Spleen (tissue), 11 donors: ENCODE measurements at regions not wholly inside any gene's neighbourhood (a gene's known extent, or its start where the extent isn't known, plus 50 kb on each side); places are given as distances from the start of the nearest gene placed in this dataset.

Experiments
- DNase-seq: peaks from one replicate; pipeline ENCODE4 v3.0.0-alpha.2; 2020
- H3K27ac ChIP-seq, 8 donors: fragments of 200-600 bp; sonication (generic) in 7 of 8; 1 replicate in 4 of 8; 2 replicates in 4 of 8; pipeline versions ENCODE4 v1.5.0 to v1.8.0; 2016 to 2021; ENCODE audit warnings: inconsistent platforms in 4 of 8, mild to moderate bottlenecking in 4 of 8, moderate library complexity in 1 of 8
- H3K27me3 ChIP-seq, 7 donors: fragments of 200-600 bp; sonication (generic) in 6 of 7; replicated peaks in 1 of 7; 1 replicate in 4 of 7; 2 replicates in 3 of 7; pipeline versions ENCODE4 v1.5.0 to v1.8.0; 2016 to 2021; ENCODE audit warnings: inconsistent platforms in 3 of 7, mild to moderate bottlenecking in 1 of 7
- H3K36me3 ChIP-seq, 6 donors: fragments of 200-600 bp; sonication (generic) in 5 of 6; 1 replicate in 4 of 6; 2 replicates in 2 of 6; pipeline versions ENCODE4 v1.5.0 to v1.8.0; 2016 to 2021; ENCODE audit warnings: inconsistent platforms in 2 of 6
- H3K4me1 ChIP-seq, 6 donors: fragments of 200-600 bp; sonication (generic) in 5 of 6; 1 replicate in 3 of 6; 2 replicates in 3 of 6; pipeline versions ENCODE4 v1.5.0 to v1.8.0; 2016 to 2021; ENCODE audit warnings: inconsistent platforms in 3 of 6
- H3K4me3 ChIP-seq, 8 donors: fragments of 200-600 bp; sonication (generic) in 7 of 8; 1 replicate in 4 of 8; 2 replicates in 4 of 8; pipeline versions ENCODE4 v1.5.0 to v1.8.0; 2016 to 2021; ENCODE audit warnings: inconsistent platforms in 4 of 8, mild to moderate bottlenecking in 4 of 8, moderate library complexity in 2 of 8
- H3K9me3 ChIP-seq, 8 donors: fragments of 200-600 bp; sonication (generic) in 7 of 8; 1 replicate in 4 of 8; 2 replicates in 4 of 8; pipeline versions ENCODE4 v1.5.0 to v1.8.0; 2016 to 2021; ENCODE audit warnings: inconsistent platforms in 4 of 8
- CTCF ChIP-seq, 11 experiments: fragments of 200-600 bp in 7 of 11; fragments of 450-650 bp in 4 of 11; sonication (generic) in 4 of 11; IDR thresholded peaks in 8 of 11; conservative IDR thresholded peaks in 3 of 11; 1 replicate in 7 of 11; 2 replicates in 4 of 11; pipeline versions ENCODE4 v1.4.0 to v1.8.0; 2016 to 2021; ENCODE audit warnings: antibody characterized with exemption in 11 of 11, inconsistent platforms in 4 of 11, mild to moderate bottlenecking in 1 of 11
- POLR2A ChIP-seq, 3 donors: fragments of 450-650 bp; IDR thresholded peaks; one replicate each; pipeline ENCODE4 v1.5.1; 2017; ENCODE audit warnings: antibody characterized with exemption in 3 of 3, mild to moderate bottlenecking in 1 of 3
- POLR2AphosphoS5 ChIP-seq, 3 donors: sonication (generic); formaldehyde crosslinking; IDR thresholded peaks; one replicate each; pipeline ENCODE4 v1.5.1; 2017; ENCODE audit warnings: antibody characterized with exemption in 3 of 3
- WGBS, 5 donors: extraction: QIAGEN DNeasy Blood & Tissue Kit in 3 of 5; methylation state at CpG; one replicate each; pipeline versions ENCODE4 v1.1.5 to v1.1.7; 2013 to 2018; 5-methylcytosine and 5-hydroxymethylcytosine counted together
- intact Hi-C: fragments of 100-400 bp; cut with DNase I; formaldehyde crosslinking; loops from one replicate; pipeline ENCODE4 v1.15.0; 2023; ENCODE audit warnings: low total_unique reads
- donor health status: healthy with polysubstance abuse.
- donor health status: DM: no; HTN: no; CAD: no; lungs with moderate emphysema.
- donor health status: DM: no; HTN: no; CAD: no.
- donor health status: Bipolar disorder and iron deficiency.
- donor health status: healthy.
- donor health status: DM: no; HTN: no; CAD: no.
- donor health status: DM: yes; HTN: yes; CAD: no.

GRCh38 chr15:29401644-29402043, 132.0 kb upstream of the NSMCE3 start:
- Histone ChIP-seq H3K9me3 (no peaks in the 10 kb centered on the region), H3K27me3 (peaks cover 0 to 14% (median 0%) of the 10 kb centered on the region in 7 donors), H3K27ac (no peak overlapping the region), H3K36me3 (no peaks in the 10 kb centered on the region), H3K4me1 (no peaks in the 10 kb centered on the region), H3K4me3 (no peak overlapping the region)
- TF ChIP-seq POLR2A (IDR thresholded peaks at IDR 0.05) (no peak), CTCF (IDR thresholded peaks at IDR 0.05 in 8 of 11, conservative IDR thresholded peaks at IDR 0.05 in 3 of 11) (no peak), POLR2AphosphoS5 (IDR thresholded peaks at IDR 0.05) (no peak)
- intact Hi-C loops = no loop called here
- 68 to 83% (median 78%) methylated on average over 7 of the region's 7 CpGs for WGBS, 5 donors
- DNase-seq = no peak

GRCh38 chr15:29400701-29401100, 131.1 kb upstream of the NSMCE3 start:
- H3K27ac ChIP-seq = no peak overlapping the region
- TF ChIP-seq POLR2AphosphoS5 (IDR thresholded peaks at IDR 0.05) (no peak), CTCF (IDR thresholded peaks at IDR 0.05 in 8 of 11, conservative IDR thresholded peaks at IDR 0.05 in 3 of 11) (no peak), POLR2A (IDR thresholded peaks at IDR 0.05) (no peak)

GRCh38 chr15:29398907-29399306, 129.3 kb upstream of the NSMCE3 start:
- H3K4me1 ChIP-seq = no peaks in the 10 kb centered on the region
- no peak overlapping the region for H3K4me3 ChIP-seq
- TF ChIP-seq POLR2AphosphoS5 (IDR thresholded peaks at IDR 0.05) (no peak), POLR2A (IDR thresholded peaks at IDR 0.05) (no peak), CTCF (IDR thresholded peaks at IDR 0.05 in 8 of 11, conservative IDR thresholded peaks at IDR 0.05 in 3 of 11) (no peak)
- no peak for DNase-seq
- H3K27ac ChIP-seq = no peak overlapping the region
- 84 to 92% (median 86%) methylated on average over 1 of the region's 1 CpG for WGBS, 5 donors
- H3K9me3 ChIP-seq = no peaks in the 10 kb centered on the region
- H3K27me3 ChIP-seq = peaks cover 0 to 5% (median 0%) of the 10 kb centered on the region in 7 donors
- no peaks in the 10 kb centered on the region for H3K36me3 ChIP-seq
- intact Hi-C loops = no loop called here

More at GRCh38 chr15:29400701-29401100, 131.1 kb upstream of the NSMCE3 start:
- no peak for DNase-seq
- Histone ChIP-seq H3K27me3 (peaks cover 0 to 14% (median 0%) of the 10 kb centered on the region in 7 donors), H3K4me1 (no peaks in the 10 kb centered on the region), H3K9me3 (no peaks in the 10 kb centered on the region), H3K4me3 (no peak overlapping the region), H3K36me3 (no peaks in the 10 kb centered on the region)
- intact Hi-C loops = no loop called here
- 74 to 83% (median 79%) methylated on average over 8 of the region's 8 CpGs for WGBS, 5 donors

GRCh38 chr15:29396176-29396811, 126.7 kb upstream of the NSMCE3 start:
- Histone ChIP-seq H3K27ac (no peak overlapping the region), H3K36me3 (no peaks in the 10 kb centered on the region), H3K27me3 (no peaks in the 10 kb centered on the region), H3K9me3 (peaks cover 0 to 6% (median 0%) of the 10 kb centered on the region in 8 donors), H3K4me3 (no peak overlapping the region), H3K4me1 (no peaks in the 10 kb centered on the region)
- 83 to 92% (median 88%) methylated on average over 4 of the region's 4 CpGs for WGBS, 5 donors
- DNase-seq = no peak
- intact Hi-C loops = no loop called here
- no peak for TF ChIP-seq POLR2A (IDR thresholded peaks at IDR 0.05)
- no peak for TF ChIP-seq POLR2AphosphoS5 (IDR thresholded peaks at IDR 0.05)
- TF ChIP-seq CTCF (IDR thresholded peaks at IDR 0.05 in 8 of 11, conservative IDR thresholded peaks at IDR 0.05 in 3 of 11) = no peak
